GM21423 (cell line): ENCODE measurements at regions not wholly inside any gene's neighbourhood (a gene's known extent, or its start where the extent isn't known, plus 50 kb on each side); places are given as distances from the start of the nearest gene placed in this dataset.

Experiments
- ATAC-seq: cut with Tn5 transposase; IDR thresholded peaks from one replicate; pipeline ENCODE4 v1.9.1; 2021; ENCODE audit warnings: mild to moderate bottlenecking, moderate library complexity; ENCODE audit not compliant: unreplicated experiment

DNA sequence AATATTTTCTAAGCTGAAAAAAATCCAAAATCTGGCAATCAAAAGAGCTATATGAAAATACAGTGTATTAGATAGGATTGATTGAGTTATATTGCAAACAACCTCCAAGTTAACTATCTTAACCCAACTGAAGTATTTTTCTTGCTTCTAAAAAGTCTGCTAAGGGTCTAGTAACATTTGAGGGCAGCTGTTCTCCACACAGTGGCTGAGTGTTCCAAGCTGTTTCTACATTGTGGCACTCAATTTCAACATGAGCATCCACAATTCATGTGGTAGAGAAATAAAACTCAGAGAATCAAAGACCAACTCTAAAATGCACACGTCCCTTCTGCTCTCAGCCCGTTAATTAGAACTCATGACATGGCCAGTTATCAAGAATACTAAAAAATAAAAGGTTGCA lies 340.0 kb downstream of the C12orf50 start:
- ATAC-seq, result no peak

DNA sequence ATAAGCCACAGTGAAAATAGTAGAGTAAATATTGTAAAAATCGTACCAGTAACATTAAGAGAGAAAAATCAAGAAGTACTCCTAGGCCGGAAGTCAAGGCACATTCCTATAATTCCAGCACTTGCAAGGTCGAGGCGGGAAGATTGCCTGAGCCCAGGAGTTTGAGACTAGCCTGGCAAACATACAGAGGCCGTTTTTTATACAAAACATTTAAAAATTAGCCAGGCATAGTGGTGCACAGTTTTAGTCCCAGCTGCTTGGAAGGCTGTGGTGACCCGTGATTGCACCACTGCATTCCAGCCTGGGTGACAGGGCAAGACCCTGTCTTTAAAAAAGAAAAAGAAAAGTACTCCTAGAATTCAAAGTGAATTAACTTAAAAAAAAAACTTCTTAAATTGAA lies 341.8 kb downstream of the C12orf50 start:
- no peak for ATAC-seq

DNA sequence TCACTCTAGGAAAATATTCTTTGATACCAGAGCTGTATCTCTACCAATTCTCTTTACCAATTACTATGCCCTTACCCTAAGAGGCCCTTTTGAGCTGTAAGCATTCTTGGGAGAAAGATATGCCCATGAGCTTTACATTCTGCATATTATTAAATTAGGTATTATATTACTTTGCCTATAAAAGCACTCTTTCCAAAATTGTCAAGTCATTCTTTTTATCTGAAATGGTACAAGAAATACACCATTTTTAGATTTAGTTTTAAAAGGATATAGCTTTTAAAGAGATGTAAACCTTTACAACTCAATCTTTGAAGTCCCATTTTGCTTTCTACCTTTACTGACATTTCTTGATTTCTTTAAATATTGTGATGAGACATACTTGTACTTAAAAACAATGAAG lies 343.5 kb downstream of the C12orf50 start:
- no peak for ATAC-seq

DNA sequence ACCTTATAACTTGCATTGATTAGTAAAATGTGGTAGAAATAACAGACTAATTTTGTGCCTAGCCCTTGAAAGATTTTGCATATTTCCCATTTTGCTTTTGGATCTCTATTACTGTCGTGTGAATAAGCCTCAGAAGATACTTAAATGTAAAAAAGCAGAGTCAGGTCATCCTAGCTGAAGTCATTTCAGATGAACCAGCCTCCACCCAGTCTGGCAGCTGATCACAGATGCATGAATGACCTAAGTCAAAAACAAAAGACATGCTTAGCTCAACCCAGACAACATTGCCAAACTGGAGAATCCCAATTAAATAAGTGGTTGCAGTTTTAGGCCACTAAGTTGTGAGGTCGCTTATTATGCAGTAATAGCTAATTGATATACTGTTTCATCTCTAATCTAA lies 349.9 kb downstream of the C12orf50 start:
- no peak for ATAC-seq

- ATAC-seq, result no peak
These were observed 350.7 kb downstream of the C12orf50 start for GRCh38 chr12:87678453-87678852.

DNA sequence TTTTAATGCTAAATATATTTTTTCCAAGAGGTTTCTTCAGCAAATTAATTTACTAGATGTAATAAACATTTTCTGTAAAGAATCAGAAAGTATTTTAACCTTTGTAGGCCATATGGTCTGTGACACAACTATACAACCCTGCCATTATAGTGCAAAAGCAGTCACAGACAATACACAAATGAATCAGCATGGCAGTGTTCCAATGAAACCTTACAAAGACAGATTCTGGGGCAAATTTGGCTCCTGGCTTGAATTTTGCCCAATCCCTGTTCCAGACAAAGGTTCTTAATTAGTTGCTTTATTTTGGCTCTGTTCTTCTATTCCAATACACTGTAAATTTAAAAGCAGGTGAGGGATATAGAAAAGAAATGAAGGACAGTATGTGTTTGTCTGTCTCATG lies 352.5 kb downstream of the C12orf50 start:
- ATAC-seq, result no peak

DNA sequence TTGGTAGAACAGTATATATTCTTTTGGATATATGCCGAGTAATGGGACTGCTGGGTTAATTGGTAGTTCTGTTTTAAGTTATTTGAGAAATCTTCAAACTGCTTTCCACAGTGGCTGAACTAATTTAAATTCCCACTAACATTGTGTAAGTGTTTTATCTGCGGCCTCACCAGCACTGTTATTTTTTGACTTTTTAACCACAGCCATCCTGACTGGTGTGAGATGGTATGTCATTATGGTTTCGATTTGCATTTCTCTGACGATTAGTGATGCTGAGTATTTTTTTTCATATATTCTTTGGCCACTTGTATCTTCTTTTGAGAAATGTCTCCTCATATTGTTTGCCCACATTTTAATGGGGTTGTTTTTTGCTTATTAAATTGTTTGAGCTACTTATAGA lies 357.4 kb downstream of the C12orf50 start:
- no peak for ATAC-seq

DNA sequence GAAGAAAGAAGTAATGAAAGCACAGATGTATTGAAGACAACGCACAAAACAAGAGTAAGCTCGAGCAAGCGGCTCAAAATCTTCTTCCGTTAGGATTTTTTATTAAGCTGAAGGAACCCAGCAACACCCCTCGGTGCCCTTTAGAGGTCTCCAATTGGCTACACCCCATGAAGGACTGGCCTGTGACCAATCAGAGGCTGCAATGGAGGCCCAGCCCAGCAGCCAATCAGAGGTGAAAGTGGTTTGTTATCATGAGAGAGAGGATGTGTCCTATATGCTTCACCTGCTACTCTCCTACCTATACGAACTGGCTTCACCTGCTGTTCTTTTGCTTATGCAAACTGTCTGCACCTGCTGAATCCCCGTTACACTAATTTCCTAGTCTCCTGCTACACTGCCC lies 358.8 kb downstream of the C12orf50 start:
- ATAC-seq, result no peak

DNA sequence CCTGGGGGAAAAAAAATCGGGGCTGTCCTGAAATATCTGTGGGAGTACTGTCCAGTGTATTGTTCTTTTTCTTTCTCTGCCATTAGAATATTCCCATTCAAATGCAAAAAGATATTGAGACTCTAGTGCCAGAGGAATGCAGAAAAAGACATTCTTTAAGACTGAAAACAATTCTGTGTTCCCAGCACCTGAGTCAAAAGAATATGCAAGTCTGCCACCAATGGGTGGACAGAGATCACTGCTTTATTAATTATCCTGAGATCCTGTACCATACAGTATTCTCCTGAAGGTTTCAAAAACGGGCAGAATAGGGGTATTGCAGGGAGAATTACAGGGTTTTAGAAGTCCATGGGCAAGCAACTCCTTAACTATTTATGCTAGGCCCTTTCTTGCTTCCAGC lies 361.8 kb downstream of the C12orf50 start:
- ATAC-seq, result no peak

DNA sequence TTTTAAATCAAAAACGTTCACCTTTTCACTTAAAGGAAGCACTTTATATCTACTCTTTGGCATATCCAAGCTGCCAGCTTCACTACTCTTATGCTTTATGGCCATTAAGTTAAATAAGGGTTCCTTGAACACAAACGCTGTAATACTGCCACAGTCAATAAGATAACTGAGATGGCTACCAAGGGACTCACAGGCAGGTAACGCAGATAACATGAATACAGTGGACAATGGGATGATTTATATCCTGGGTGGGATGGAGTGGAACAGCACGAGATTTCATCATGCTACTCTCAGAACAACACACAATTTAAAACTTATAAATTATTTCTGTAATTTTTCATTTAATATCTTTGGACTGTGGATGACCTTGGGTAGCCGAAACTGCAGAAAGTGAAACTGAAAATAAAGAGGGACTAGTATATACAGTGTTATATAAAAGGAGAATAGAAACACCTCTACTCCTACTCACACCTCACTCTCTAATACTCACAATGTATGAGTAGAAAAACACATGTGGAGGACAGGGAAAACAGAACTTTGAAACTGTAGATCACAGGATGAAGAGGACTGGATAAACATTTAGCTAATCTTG lies 367.3 kb downstream of the C12orf50 start:
- peak; percentile 86 for ATAC-seq

GRCh38 chr12:87660987-87661774 lies 368.0 kb downstream of the C12orf50 start:
- ATAC-seq, result no peak

GRCh38 chr12:87660291-87660690 lies 368.9 kb downstream of the C12orf50 start:
- no peak for ATAC-seq

- ATAC-seq, result no peak
These were observed 372.9 kb downstream of the C12orf50 start for GRCh38 chr12:87656311-87656710.

DNA sequence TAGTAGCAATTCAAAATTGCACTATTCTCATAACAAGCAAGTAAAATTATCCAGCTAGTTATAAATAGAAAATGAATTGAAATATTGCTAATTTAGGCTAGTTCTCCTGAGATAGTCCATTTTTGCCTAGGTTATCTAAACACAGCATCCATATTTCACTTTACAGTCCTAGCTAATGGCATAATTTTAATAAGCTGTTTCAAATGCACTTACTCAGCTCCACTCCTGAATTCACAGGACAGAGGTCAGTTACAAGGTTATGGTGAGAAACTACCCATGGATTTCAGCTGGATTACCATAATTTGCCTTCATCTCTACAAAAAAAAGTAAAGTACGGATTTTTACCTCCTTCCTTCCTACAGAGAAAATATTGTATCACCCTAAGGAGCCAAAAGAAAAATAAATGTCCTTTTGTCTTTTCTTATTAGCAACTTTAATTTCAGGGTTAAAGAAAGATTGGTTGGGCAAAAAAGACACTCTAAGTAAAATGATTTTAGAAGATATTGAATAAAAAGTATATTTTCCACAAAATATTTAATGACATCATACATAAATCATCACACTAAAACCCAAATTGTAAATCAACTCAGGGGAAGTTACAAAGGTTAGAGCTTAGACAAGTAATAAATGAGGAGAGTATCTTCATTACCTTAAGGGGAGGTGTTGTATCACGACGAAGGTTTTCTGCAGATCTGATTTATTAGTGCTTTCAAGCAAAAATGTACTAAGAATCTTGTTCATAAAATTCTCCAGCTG lies 377.4 kb downstream of the C12orf50 start:
- ATAC-seq, result no peak

DNA sequence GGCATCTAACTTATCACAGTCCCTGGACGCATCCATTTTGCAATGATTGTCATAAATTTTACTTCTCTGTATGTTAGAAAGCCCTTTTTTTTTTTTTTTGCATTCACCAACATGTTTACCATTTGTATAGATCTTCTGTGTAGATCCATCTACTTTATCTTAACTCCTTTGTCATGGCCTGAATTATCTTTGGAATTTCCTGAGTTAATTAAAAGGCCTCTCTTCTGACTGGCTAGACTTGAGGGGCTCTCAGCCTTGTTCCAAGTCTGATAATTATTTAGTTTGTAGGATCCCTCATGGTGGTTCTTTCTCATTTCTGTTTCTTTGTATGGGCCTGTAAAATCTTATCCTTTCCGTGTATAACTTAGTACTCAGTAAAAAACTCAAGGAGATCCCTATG lies 387.0 kb downstream of the C12orf50 start:
- ATAC-seq, result no peak

- ATAC-seq, result no peak
These were observed 411.0 kb downstream of the C12orf50 start for GRCh38 chr12:87618199-87618598.

- no peak for ATAC-seq
These were observed 416.2 kb downstream of the C12orf50 start for GRCh38 chr12:87612996-87613395.

DNA sequence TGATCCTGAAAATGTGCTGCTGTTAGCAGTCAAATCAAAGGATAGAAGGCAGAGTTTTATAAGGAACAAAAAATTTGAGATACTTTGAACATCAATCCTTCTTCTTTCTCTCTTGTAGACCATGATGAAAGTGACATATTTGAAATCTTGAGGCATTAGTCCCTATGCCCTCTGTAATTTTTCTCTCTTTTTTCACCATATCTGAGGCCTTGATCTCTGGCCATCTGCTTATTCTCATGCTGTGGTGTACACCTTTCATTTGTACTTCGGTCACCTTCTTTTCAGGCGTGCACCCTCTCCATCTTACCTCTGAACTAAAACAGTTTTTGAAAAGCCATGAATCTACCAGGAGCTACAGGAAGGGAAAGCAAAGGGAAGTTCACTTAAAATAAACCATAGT lies 420.9 kb downstream of the C12orf50 start:
- ATAC-seq, result no peak

GRCh38 chr12:87603727-87604126 lies 425.5 kb downstream of the C12orf50 start:
- no peak for ATAC-seq

- ATAC-seq, result no peak
These were observed 429.7 kb downstream of the C12orf50 start for GRCh38 chr12:87599459-87599858.

DNA sequence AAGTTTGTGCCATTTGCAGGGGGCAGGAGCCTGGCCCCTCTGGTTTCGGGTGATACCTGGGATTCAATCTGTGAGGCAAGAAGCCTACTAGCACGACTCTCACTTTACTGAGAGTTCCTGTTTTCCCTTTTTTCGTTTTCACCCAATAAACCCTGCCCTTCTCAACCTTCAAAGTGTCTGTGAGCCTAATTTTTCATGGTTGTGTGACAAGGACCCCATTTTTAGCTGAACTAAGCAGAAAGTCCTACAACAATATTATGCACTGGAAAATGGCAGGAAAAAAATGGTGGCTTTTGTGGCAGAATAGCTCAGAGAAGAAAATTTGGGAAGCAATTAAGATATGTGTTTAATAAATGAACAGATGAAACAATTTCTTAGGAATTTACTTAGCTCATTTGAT lies 432.1 kb downstream of the C12orf50 start:
- no peak for ATAC-seq

DNA sequence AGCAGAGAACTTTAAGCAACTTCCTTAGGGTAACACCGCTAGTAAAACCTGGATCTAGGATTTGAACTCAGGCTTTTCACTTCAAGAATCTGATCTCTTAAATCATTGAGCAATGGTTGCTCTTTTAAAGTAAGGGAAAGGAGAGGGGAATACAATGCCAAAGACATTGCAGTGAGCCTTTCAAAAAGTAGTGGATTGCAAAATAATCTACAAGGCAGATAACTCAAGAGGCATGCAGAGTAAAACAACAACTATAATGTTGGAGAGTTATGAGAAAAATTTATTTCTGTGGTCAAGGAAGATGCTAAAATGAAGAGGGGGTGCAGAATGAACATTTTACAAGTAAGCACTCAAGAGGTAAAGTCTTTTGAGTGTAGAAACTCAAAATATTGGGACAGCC lies 432.6 kb downstream of the C12orf50 start:
- no peak for ATAC-seq
